Central memory CD8-positive, alpha-beta T cell (primary cell): ENCODE measurements at regions not wholly inside any gene's neighbourhood (a gene's known extent, or its start where the extent isn't known, plus 50 kb on each side); places are given as distances from the start of the nearest gene placed in this dataset.

Source experiments
- ATAC-seq: fragments of 150-1000 bp; cut with Tn5 transposase; replicated peaks from 2 replicates; pipeline ENCODE4 v1.10.0; 2022; ENCODE audit warnings: mild to moderate bottlenecking, moderate FRiP score, moderate number of reproducible peaks; ENCODE audit not compliant: poor library complexity, severe bottlenecking; ENCODE audit errors: extremely low read depth
- DNase-seq, 2 donors: peaks; one replicate each; pipeline ENCODE4 v3.0.0; 2021; ENCODE audit warnings: low spot score in 2 of 2
- H3K27ac Mint-ChIP-seq: one replicate; pipeline ENCODE4 v1.8.0; 2022; ENCODE audit warnings: low read depth, mild to moderate bottlenecking, moderate library complexity, mixed read lengths
- H3K27me3 Mint-ChIP-seq: one replicate; pipeline ENCODE4 v1.8.0; 2022; ENCODE audit warnings: mixed read lengths
- H3K36me3 Mint-ChIP-seq: one replicate; pipeline ENCODE4 v1.8.0; 2022; ENCODE audit warnings: mild to moderate bottlenecking, moderate library complexity, mixed read lengths; ENCODE audit not compliant: insufficient read depth
- H3K4me1 Mint-ChIP-seq: one replicate; pipeline ENCODE4 v1.8.0; 2022; ENCODE audit warnings: mixed read lengths
- H3K4me3 Mint-ChIP-seq: one replicate; pipeline ENCODE4 v1.8.0; 2022; ENCODE audit warnings: mild to moderate bottlenecking, moderate library complexity, mixed read lengths
- H3K9me3 Mint-ChIP-seq: one replicate; pipeline ENCODE4 v1.8.0; 2022; ENCODE audit warnings: mixed read lengths

DNA sequence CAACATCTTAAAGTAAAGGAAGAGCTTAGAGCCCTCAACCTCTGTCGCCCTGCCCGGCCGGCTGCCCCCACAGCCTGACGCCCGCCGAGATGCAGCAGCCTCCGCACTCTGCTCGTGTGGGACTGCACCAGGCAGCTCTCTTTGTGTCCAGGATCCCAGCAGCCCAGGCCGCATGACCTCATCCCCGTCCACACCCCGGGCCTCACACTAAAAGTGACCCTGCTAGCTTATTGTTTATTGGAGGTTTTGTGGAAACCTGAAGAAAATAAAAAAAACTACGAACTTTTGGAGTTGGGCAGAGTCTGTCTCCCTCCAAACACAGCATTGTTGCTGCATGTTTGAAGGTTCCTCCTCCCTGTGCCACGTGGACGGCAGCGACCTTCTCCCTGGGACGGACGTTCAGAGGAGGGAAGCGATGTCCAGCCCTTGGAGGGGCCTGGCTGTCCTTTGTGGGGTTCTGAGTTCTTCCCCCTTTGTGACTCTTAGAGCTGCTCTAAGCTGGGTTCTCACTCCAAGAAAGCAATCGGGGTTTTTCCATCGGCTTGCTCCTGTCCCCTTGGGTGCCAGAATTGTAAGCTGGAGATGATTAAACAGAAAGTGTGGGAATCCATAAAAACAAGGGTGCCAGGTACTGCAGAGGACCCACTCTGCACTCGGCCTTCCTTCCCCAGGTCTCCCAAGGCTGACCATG, 103.5 kb upstream of the COL5A1 start:
- ATAC-seq = no peak
- no peak overlapping the region for H3K4me3 Mint-ChIP-seq
- no peaks in the 10 kb centered on the region for H3K9me3 Mint-ChIP-seq
- no peaks in the 10 kb centered on the region for H3K36me3 Mint-ChIP-seq
- H3K27ac Mint-ChIP-seq = no peak overlapping the region
- H3K4me1 Mint-ChIP-seq = no peaks in the 10 kb centered on the region
- peaks cover 43% of the 10 kb centered on the region for H3K27me3 Mint-ChIP-seq
- DNase-seq = no peak

DNA sequence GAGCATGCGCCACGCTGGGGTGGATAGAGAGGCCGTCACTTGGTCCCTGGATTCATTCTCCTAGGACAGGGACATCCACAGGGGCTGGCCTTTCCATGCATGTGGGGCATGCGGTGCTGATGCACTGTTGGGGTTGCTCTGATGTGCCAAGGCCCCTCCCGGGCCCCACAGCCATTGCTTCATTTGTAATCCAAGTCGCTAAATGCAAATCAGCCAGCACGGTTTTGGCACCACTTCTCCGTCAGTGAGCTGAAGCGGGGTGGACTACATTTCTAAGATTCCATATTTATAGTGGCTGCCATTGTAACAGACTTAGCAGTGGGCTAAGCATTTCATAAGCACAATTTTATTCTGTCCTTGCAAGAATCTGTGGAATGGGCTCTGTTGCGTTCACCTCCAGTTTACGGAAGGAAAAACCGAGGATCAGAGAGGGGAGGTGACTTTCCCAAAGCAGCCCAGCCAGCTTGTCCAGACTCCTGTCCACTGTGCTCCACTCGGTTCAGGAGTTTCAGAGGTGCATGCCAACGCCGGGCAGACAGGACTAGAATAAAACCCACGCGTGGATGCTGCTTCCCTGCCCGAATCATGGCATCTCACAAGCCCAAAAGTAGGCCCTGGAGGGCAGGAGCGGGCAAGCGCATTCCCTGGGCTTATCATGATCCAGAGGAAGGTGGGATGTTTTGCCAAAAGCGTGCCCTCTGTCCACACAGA, 102.6 kb upstream of the COL5A1 start:
- H3K4me1 Mint-ChIP-seq = no peaks in the 10 kb centered on the region
- H3K27ac Mint-ChIP-seq = no peak overlapping the region
- no peak overlapping the region for H3K4me3 Mint-ChIP-seq
- ATAC-seq (no peak), DNase-seq (no peak)
- peaks cover 43% of the 10 kb centered on the region for H3K27me3 Mint-ChIP-seq
- H3K9me3 Mint-ChIP-seq = no peaks in the 10 kb centered on the region
- H3K36me3 Mint-ChIP-seq = no peaks in the 10 kb centered on the region

DNA sequence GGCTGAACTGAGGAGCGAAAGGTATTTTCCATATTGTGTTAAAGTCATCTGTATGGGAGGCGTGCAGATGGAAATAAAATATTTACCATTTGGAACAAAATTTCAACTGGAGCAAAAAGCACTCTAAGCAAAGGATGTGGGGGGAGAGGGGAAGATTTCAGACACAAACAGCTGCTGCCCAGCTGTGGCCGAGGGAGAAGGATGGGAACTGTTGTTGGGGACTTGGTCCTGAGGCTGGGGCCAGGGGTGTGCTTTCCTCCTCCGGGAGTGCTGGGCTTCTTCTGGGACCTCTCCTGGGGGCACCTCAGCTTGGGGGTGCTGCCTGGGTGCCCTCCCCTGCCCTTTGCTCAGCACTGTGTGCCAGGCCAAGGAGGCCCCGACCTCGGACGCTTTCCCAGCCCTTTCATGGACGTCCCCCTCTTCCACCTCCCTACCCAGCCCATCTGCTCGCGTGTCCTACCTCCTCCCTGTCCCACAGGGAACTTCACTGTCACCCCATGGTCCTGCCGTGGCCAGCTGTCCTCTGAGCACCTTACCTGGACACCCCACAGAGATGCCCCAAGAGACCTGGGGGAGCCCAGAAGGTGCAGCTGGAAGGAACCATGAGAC, 101.9 kb upstream of the COL5A1 start:
- no peaks in the 10 kb centered on the region for H3K9me3 Mint-ChIP-seq
- H3K27me3 Mint-ChIP-seq = peaks cover 48% of the 10 kb centered on the region
- ATAC-seq = no peak
- no peak for DNase-seq
- H3K27ac Mint-ChIP-seq = no peak overlapping the region
- H3K36me3 Mint-ChIP-seq = no peaks in the 10 kb centered on the region
- H3K4me3 Mint-ChIP-seq = no peak overlapping the region
- no peaks in the 10 kb centered on the region for H3K4me1 Mint-ChIP-seq

DNA sequence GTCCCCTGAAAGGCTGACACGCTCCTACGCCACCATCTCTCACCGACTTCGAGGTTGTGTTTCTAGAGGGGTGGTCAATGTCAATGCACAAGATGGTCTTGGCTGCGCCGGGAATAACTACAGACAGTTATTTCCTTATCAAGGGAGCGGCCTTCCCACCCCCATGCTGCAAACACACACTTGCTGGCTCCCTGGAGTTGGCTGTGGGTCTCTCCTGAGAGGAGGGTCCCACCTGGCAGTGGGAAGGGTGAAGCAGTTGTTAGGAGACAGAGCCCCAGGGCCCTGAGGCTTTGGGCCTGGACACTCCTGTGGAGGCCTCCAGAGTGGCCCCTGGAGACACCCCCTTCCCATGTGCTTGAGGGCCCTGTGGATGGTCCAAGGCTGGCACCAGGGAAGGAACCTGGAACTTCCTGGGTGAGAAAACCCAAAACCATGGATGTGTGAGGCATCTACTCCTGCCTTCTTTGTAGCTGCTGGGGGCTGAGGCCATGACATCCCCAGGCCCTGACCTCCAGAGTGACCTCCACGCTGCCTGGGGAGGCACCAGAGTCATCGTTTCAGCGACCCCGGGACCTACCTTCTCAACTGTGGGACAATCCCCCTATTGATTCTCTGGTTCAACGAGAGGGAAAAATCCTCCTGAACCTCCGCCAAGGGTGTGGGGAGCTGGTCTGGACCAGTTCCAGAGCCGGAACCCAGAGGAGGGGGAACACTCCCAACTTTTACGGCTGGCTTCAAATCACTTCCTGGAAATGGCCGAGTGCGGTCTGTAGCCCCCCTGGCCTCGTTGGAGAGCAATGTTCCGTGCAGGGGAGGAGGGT, 101.1 kb upstream of the COL5A1 start:
- H3K27ac Mint-ChIP-seq = no peak overlapping the region
- no peaks in the 10 kb centered on the region for H3K36me3 Mint-ChIP-seq
- no peak for ATAC-seq
- peaks cover 48% of the 10 kb centered on the region for H3K27me3 Mint-ChIP-seq
- DNase-seq = no peak
- no peak overlapping the region for H3K4me3 Mint-ChIP-seq
- H3K4me1 Mint-ChIP-seq = no peaks in the 10 kb centered on the region
- H3K9me3 Mint-ChIP-seq = no peaks in the 10 kb centered on the region

DNA sequence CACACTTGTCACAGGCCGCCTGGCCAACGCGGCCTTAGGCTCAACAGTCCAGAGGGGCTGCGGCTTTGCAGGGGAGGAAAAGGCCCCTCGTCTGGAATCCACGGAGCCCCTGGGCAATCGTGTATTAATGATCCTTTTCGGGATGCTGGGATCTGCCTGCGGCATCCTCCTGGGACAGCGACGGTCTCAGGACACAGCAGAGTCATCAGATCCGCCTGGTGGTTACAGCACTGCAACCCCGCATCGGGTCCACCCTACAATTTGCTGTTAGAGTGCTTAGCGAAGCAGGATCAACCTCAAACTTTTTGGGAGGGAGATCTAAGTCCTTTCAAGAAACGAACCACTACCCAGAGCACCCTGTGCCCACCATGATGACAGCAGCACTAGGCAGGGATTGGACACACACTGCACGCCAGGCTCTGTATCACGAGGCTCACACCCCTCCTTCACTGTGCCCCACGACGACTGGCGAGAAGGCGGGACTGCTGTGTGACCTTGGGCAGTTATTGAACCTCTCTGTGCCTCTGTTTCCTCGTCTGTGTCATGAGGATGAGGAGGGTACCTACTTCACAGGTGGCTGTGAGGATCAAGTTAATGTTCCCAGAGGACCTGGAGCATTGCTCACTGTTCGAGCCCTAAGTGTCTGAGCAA, 100.4 kb upstream of the COL5A1 start:
- no peak overlapping the region for H3K27ac Mint-ChIP-seq
- no peaks in the 10 kb centered on the region for H3K36me3 Mint-ChIP-seq
- H3K4me1 Mint-ChIP-seq = no peaks in the 10 kb centered on the region
- no peak for ATAC-seq
- H3K4me3 Mint-ChIP-seq = no peak overlapping the region
- DNase-seq = no peak
- peaks cover 42% of the 10 kb centered on the region for H3K27me3 Mint-ChIP-seq
- no peaks in the 10 kb centered on the region for H3K9me3 Mint-ChIP-seq

DNA sequence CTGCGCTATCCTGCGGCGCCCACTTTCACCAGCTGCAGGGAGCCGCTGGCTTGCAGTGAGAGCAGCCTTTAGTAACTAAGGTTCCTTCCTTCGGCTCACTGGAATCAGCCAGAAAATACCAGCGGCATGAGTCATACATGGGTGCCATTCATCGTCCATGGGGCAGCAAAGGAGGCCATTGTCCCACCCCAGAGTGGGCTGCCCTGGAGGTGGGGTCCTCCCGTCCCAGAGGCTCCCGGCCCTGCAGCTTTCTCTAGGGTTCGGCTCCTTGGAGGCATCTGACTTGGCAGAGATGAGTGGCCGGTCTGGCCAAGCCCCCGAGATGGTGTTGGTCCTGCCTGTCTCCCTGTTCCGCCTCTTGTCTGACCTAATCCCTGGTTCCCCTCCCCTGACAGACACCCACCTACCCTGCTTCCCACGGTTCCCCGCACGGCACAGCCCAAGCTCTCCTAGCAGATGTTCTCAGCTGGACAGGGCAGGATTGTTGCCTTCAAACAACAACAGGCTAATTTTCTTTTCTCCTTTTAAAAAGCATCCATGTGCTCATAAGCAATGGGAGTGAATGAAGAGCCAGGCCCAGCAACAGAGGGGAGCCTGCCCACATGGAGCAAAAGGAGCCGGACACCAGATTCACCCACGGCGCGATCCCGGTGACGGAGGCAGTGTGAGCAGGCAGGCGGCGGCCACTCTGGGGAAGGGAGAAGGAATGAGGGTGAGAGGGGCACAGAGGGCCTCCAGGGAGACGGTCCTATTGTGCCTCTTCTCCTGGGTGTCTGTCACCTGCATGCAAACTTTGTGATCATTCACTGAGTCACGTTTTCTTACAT, 97.0 kb upstream of the COL5A1 start:
- no peaks in the 10 kb centered on the region for H3K9me3 Mint-ChIP-seq
- no peaks in the 10 kb centered on the region for H3K4me1 Mint-ChIP-seq
- no peaks in the 10 kb centered on the region for H3K36me3 Mint-ChIP-seq
- peaks cover 24% of the 10 kb centered on the region for H3K27me3 Mint-ChIP-seq
- H3K4me3 Mint-ChIP-seq = no peak overlapping the region
- H3K27ac Mint-ChIP-seq = no peak overlapping the region
- ATAC-seq (no peak), DNase-seq (no peak)

DNA sequence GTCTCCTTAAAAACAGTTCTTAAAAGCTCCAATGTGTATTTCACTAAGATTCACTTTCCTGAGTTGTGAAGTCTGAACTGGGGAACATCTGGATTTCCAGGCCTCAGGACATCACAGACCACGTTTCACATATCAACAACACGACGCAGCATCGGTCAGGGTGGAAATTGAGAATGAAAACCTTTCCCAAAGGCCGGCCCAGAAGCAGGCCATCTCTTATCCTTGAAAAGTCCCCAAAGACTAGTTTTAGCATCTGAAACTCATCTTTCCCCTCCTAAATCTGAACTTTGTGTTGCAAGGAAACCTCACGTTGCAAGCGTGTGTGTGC, 96.4 kb upstream of the COL5A1 start:
- Mint-ChIP-seq H3K9me3 (no peaks in the 10 kb centered on the region), H3K4me3 (no peak overlapping the region), H3K27me3 (peaks cover 20% of the 10 kb centered on the region), H3K27ac (no peak overlapping the region), H3K4me1 (no peaks in the 10 kb centered on the region), H3K36me3 (no peaks in the 10 kb centered on the region)
- ATAC-seq (no peak), DNase-seq (no peak)

DNA sequence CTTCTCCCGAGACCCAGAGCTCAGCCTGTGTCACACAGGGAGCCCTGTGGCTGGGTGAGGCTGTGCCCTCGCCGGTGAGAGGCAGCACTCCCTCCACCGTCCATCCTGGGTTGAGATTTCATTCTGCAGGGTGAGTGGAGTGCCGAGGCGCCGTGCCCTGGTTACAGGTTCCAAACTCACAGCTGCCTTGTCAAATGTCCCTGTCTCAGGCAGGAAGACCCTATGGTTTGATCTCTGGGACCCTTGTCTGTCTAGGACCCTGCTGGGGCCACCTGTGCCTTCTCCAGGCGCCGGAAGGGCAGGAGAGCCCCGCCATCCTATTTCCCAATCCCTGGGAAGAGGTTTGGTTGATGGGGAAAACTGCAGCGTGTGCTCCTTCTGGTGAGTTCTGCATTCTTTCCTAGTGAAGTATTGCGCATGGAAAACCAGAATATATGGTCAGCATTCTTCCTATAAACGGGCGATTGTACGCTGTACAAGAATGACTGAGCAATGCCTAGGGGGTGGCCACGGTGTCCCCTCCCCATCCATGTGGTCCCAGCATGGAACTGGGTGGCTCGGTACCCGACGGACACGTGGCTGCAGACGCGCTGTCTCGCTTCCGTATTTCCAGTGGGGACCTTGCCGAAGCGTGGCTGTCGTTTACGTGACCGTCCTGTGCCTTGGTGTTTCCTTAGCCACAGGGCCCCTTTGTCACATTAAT, 95.9 kb upstream of the COL5A1 start:
- H3K36me3 Mint-ChIP-seq = no peaks in the 10 kb centered on the region
- ATAC-seq = no peak
- no peak overlapping the region for H3K27ac Mint-ChIP-seq
- H3K9me3 Mint-ChIP-seq = no peaks in the 10 kb centered on the region
- DNase-seq = no peak
- no peak overlapping the region for H3K4me3 Mint-ChIP-seq
- no peaks in the 10 kb centered on the region for H3K4me1 Mint-ChIP-seq
- peaks cover 20% of the 10 kb centered on the region for H3K27me3 Mint-ChIP-seq

DNA sequence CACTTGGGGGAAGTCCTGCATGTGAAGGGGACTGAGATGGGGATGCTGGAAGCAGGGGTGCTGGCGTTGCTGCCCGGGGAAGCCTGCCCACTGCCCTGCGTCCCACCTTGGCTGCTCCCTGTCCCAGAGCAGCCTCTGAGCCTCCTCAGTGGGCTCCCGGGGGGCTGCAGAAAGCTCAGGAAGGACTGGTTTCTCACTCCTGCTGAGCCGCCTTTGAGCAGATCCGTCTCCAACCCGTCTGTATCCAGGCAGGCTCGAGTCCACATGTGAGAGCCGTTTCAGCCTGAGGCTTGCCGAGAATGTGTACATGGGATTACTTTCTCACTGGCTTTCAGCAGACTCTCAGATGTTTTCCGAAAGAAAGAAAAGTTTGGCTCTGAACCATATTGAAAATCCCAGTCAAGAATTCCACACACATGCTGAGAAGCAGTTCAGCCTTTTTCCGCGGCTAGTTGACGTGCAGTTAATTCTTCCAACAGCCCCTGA, 95.3 kb upstream of the COL5A1 start:
- no peak overlapping the region for H3K27ac Mint-ChIP-seq
- no peaks in the 10 kb centered on the region for H3K9me3 Mint-ChIP-seq
- DNase-seq = no peak
- no peak overlapping the region for H3K4me3 Mint-ChIP-seq
- H3K4me1 Mint-ChIP-seq = no peaks in the 10 kb centered on the region
- peaks cover 20% of the 10 kb centered on the region for H3K27me3 Mint-ChIP-seq
- H3K36me3 Mint-ChIP-seq = no peaks in the 10 kb centered on the region
- ATAC-seq = no peak

DNA sequence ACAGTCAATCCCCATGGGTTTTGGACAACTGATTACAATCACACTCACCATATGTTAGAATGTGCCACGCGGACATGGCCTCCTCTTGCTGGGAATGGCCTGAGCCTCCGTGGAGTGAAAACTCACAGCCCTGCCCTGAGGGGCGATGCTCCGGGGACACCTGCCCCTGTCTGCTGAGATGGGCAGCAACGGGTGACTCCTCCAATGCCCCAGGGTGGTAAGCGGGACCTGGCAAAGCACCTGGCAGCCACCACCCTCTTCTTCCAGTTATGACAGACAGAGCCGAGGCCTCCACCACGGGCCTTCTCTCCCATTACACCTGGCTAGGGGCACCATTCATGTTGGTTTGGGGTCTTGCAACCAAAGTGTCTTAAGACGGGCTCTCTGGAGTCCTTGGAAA, 94.9 kb upstream of the COL5A1 start:
- no peak for DNase-seq

More for the DNA sequence above, 94.9 kb upstream of the COL5A1 start:
- no peak for ATAC-seq
- Mint-ChIP-seq H3K4me3 (no peak overlapping the region), H3K27me3 (peaks cover 20% of the 10 kb centered on the region), H3K9me3 (no peaks in the 10 kb centered on the region), H3K4me1 (no peaks in the 10 kb centered on the region), H3K36me3 (no peaks in the 10 kb centered on the region), H3K27ac (no peak overlapping the region)
